NCI-H1694 (cell line): ENCODE measurements at regions not wholly inside any gene's neighbourhood (a gene's known extent, or its start where the extent isn't known, plus 50 kb on each side); places are given as distances from the start of the nearest gene placed in this dataset.

Source experiments
- DNase-seq: peaks from one replicate; lab custom pipeline; 2025; lab: John Stamatoyannopoulos, UW

GRCh38 chr11:71201936-71202597, 50.3 kb downstream of the SHANK2 start:
- no peak for DNase-seq

- DNase-seq = no peak
These were observed 51.1 kb downstream of the SHANK2 start for GRCh38 chr11:71201231-71201630.

- DNase-seq = no peak
These were observed 51.6 kb downstream of the SHANK2 start for GRCh38 chr11:71200761-71201160.

- no peak for DNase-seq
These were observed 52.1 kb downstream of the SHANK2 start for GRCh38 chr11:71200172-71200716.

- DNase-seq = no peak
These were observed 53.1 kb downstream of the SHANK2 start for GRCh38 chr11:71199226-71199820.

- no peak for DNase-seq
These were observed 53.6 kb downstream of the SHANK2 start for GRCh38 chr11:71198823-71199165.

GRCh38 chr11:71198141-71198822, 54.1 kb downstream of the SHANK2 start:
- no peak for DNase-seq

GRCh38 chr11:71197096-71197495, 55.3 kb downstream of the SHANK2 start:
- DNase-seq = peak; percentile 18

- no peak for DNase-seq
These were observed 57.7 kb downstream of the SHANK2 start for GRCh38 chr11:71194710-71195109.

GRCh38 chr11:71193431-71193830, 58.9 kb downstream of the SHANK2 start:
- no peak for DNase-seq

GRCh38 chr11:71192629-71193028, 59.7 kb downstream of the SHANK2 start:
- no peak for DNase-seq

GRCh38 chr11:71191201-71191600, 61.2 kb downstream of the SHANK2 start:
- no peak for DNase-seq

GRCh38 chr11:71190551-71190950, 61.8 kb downstream of the SHANK2 start:
- no peak for DNase-seq

- no peak for DNase-seq
These were observed 62.5 kb downstream of the SHANK2 start for GRCh38 chr11:71189768-71190315.

- no peak for DNase-seq
These were observed 63.2 kb downstream of the SHANK2 start for GRCh38 chr11:71188886-71189767.

- DNase-seq = no peak
These were observed 64.3 kb downstream of the SHANK2 start for GRCh38 chr11:71188073-71188472.

- DNase-seq = no peak
These were observed 65.6 kb downstream of the SHANK2 start for GRCh38 chr11:71186806-71187205.

GRCh38 chr11:71185411-71185810, 67.0 kb downstream of the SHANK2 start:
- DNase-seq = no peak

GRCh38 chr11:71184421-71185210, 67.8 kb downstream of the SHANK2 start:
- no peak for DNase-seq

GRCh38 chr11:71183878-71184277, 68.5 kb downstream of the SHANK2 start:
- no peak for DNase-seq
